NT2/D1 (cell line): ENCODE measurements at regions not wholly inside any gene's neighbourhood (a gene's known extent, or its start where the extent isn't known, plus 50 kb on each side); places are given as distances from the start of the nearest gene placed in this dataset.

Source experiments
- SUZ12 ChIP-seq: IDR thresholded peaks from 2 replicates; pipeline ENCODE4 v1.6.1; 2011; ENCODE audit not compliant: insufficient read length, insufficient read depth; ENCODE audit errors: extremely low read depth
- ZNF274 ChIP-seq: IDR thresholded peaks from 2 replicates; pipeline ENCODE4 v1.6.1; 2011; ENCODE audit warnings: mild to moderate bottlenecking, low read depth, low read length

GRCh38 chr7:79673969-79674368 lies 220.5 kb upstream of the MAGI2 start:
- TF ChIP-seq ZNF274 (no peak), SUZ12 (no peak)
